GM10266 (cell line): ENCODE measurements at regions not wholly inside any gene's neighbourhood (a gene's known extent, or its start where the extent isn't known, plus 50 kb on each side); places are given as distances from the start of the nearest gene placed in this dataset.

Source experiments
- DNase-seq: peaks from one replicate; pipeline ENCODE4 v3.0.0; 2012; ENCODE audit errors: extremely low spot score
- CTCF ChIP-seq: IDR thresholded peaks from 2 replicates; pipeline ENCODE4 v1.5.1; 2012; ENCODE audit warnings: mild to moderate bottlenecking, low read depth; ENCODE audit not compliant: control insufficient read depth, insufficient read depth; ENCODE audit errors: missing control alignments

- no peak for DNase-seq
- TF ChIP-seq CTCF: no peak
Measured at GRCh38 chr15:70528816-70529215, 234.5 kb downstream of the UACA start.

- TF ChIP-seq CTCF: no peak
- peak; percentile 72 for DNase-seq
Measured at GRCh38 chr15:70528270-70528706, 235.1 kb downstream of the UACA start.

- DNase-seq: no peak
- no peak for TF ChIP-seq CTCF
Measured at GRCh38 chr15:70526974-70527325, 236.4 kb downstream of the UACA start.

- peak; percentile 25 for DNase-seq
- no peak for TF ChIP-seq CTCF
Measured at GRCh38 chr15:70526221-70526973, 237.0 kb downstream of the UACA start.

GRCh38 chr15:70525551-70525950, 237.8 kb downstream of the UACA start:
- DNase-seq: no peak
- TF ChIP-seq CTCF: no peak

GRCh38 chr15:70524470-70524869, 238.9 kb downstream of the UACA start:
- no peak for TF ChIP-seq CTCF
- no peak for DNase-seq

- TF ChIP-seq CTCF: no peak
- DNase-seq: no peak
Measured at GRCh38 chr15:70523616-70524015, 239.7 kb downstream of the UACA start.
